LNCaP clone FGC (cell line): ENCODE measurements at regions not wholly inside any gene's neighbourhood (a gene's known extent, or its start where the extent isn't known, plus 50 kb on each side); places are given as distances from the start of the nearest gene placed in this dataset.

ENCODE experiments used
- DNase-seq: peaks from one replicate; pipeline ENCODE4 v3.0.0-alpha.2; 2011; ENCODE audit warnings: low read depth
- H3K4me3 ChIP-seq: 2 replicates; pipeline ENCODE4 v1.5.1; 2011; ENCODE audit warnings: mild to moderate bottlenecking, low read depth, low read length, control low read depth
- TF ChIP-seq, protein P1 (sequence below): IDR thresholded peaks from 2 replicates; pipeline ENCODE4 v1.5.1; 2012; ENCODE audit warnings: mild to moderate bottlenecking; ENCODE audit not compliant: control insufficient read depth, insufficient read depth; ENCODE audit errors: extremely low read depth

- TF ChIP-seq, protein P1, sequence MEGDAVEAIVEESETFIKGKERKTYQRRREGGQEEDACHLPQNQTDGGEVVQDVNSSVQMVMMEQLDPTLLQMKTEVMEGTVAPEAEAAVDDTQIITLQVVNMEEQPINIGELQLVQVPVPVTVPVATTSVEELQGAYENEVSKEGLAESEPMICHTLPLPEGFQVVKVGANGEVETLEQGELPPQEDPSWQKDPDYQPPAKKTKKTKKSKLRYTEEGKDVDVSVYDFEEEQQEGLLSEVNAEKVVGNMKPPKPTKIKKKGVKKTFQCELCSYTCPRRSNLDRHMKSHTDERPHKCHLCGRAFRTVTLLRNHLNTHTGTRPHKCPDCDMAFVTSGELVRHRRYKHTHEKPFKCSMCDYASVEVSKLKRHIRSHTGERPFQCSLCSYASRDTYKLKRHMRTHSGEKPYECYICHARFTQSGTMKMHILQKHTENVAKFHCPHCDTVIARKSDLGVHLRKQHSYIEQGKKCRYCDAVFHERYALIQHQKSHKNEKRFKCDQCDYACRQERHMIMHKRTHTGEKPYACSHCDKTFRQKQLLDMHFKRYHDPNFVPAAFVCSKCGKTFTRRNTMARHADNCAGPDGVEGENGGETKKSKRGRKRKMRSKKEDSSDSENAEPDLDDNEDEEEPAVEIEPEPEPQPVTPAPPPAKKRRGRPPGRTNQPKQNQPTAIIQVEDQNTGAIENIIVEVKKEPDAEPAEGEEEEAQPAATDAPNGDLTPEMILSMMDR: no peak
- no peak overlapping the region for H3K4me3 ChIP-seq
- no peak for DNase-seq
Observed at GRCh38 chr20:1820138-1821079, 74.8 kb upstream of the SIRPA start.

DNA sequence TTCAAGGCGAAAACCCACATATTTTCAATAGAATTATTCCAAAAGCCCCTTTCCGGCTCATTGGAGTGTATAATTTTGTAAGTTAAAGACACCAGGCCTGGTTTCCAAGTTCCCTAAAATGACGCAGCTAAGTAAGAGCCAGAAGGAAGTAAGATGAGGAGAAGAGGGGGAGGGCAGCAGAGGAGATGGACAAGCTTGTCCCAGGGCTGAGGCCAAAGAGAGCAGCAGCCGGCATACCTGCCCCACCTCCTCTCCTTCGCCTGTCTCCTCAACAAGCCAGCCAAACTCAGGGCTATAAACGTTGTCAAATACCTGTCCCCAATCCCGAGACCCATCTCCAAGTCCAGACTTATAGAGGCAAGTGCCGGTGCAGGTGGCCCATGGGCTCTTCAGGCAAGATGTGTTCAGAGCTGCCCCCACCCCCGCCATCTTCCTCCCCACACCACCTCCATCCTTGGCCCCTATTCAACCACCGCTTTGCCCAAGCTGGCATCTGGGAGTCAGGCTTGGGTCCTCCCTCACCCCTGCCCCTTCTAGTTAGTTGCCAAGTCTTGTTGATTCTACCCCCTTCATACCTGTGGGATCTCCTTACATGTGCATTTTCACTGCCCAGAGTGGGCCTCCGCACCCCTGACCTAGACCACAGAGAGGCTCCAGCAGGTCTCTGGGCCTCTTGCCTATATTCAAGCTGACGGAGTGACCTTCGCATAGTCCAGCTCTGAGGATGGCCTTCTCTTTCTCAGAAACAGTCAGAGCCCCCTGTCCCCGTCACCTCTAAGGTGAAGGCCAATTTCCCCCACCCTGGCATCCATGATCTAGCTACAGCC, 75.7 kb upstream of the SIRPA start:
- TF ChIP-seq, protein P1: no peak
- DNase-seq: no peak
- H3K4me3 ChIP-seq: no peak overlapping the region

DNA sequence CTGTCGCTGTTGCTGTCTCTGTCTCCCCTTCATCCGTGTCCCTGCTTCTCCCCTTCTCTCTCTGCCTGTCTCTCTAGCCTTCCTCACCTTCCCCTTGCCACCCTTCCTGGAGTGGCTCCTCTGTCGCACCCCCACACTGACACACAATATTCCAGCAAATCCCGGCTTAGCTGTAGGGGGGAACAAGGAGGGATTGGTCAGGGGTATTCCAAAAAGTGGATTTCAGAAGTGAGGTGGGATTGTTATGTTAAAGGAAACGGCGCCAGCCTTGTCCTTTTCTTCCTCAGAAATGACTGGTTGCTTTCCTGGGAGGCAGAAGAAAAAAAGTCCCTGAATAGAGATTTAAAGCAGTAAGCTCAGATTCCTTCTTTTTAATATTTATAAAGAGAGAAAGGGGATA, 76.3 kb upstream of the SIRPA start:
- TF ChIP-seq, protein P1: no peak
- H3K4me3 ChIP-seq: no peak overlapping the region
- no peak for DNase-seq

DNA sequence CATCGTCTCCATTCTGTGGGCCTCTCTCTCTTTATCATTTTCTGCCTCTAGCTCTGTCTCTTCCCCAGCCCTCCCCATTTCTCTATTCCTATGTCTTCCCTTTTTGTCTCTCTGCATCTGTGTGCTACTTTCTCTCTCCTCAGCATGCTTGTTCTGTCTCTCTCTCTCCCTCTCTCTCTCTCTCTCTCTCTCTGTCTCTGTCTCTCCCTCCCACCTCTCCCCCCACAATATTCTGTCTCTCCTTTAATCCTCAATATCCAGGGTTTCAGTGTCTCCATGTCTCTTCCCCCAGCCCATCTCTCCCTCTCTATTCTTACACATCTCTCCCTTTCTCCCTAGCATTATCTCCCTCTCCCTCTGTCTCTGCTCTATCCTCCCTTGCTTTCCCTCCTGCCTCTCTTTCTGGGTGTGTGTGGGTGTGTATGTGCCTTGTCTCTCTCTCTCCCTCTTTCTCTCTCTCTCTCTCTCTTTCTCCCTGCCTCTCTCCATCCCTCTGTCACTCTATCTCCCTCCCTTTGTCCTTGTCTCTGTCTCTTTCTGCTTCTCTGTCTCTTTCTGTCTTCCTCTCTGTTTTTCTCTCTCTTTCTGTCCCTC, 76.9 kb upstream of the SIRPA start:
- TF ChIP-seq, protein P1: no peak
- H3K4me3 ChIP-seq: no peak overlapping the region
- DNase-seq: no peak

DNA sequence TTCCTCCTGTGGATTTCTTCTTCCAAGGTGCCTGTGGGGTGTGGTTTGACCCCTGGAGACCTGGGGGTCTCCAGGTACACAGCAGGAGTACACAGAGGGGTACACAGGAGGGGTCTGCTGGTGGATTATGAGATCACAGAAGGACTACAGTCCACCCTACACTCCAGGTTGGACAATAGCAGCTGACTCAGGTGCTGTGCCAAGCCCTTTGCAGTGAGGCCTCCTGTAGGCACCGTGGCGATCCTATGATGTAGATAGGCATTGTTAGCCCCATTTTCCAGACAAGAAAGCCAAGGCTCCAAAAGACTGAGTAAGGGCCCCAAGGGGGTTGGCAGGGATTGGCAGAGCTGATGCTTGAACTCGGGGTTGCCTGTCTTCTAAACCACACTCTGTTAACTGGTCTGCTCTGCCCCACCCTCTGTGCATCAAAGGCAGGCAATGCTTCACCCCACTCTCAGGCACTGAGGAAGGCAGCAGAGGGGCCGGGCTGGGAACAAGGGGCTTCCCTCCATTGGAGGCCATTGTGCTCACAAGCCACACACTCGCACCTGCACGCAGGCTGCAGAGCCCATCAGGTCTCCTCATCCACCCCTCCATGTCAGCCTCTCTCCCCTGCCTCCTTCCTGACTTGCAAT, 77.5 kb upstream of the SIRPA start:
- TF ChIP-seq, protein P1: no peak
- no peak overlapping the region for H3K4me3 ChIP-seq
- no peak for DNase-seq
